NT2/D1 (cell line): ENCODE measurements at regions not wholly inside any gene's neighbourhood (a gene's known extent, or its start where the extent isn't known, plus 50 kb on each side); places are given as distances from the start of the nearest gene placed in this dataset.

ENCODE experiments used
- DNase-seq: peaks from one replicate; pipeline ENCODE4 v3.0.0-alpha.2; 2011; ENCODE audit warnings: low read depth, low spot score
- H3K27me3 ChIP-seq: 2 replicates; pipeline ENCODE4 v1.6.0; 2011; ENCODE audit warnings: mild to moderate bottlenecking; ENCODE audit not compliant: insufficient read length, insufficient read depth
- H3K36me3 ChIP-seq: 2 replicates; pipeline ENCODE4 v1.6.1; 2011; ENCODE audit warnings: mild to moderate bottlenecking, low read length, mixed read lengths; ENCODE audit not compliant: insufficient read depth, insufficient read length
- H3K4me1 ChIP-seq: 2 replicates; pipeline ENCODE4 v1.5.1; 2011; ENCODE audit not compliant: insufficient read depth, insufficient read length
- H3K4me3 ChIP-seq: 2 replicates; pipeline ENCODE4 v1.5.1; 2011; ENCODE audit warnings: low read depth; ENCODE audit not compliant: insufficient read length
- H3K9ac ChIP-seq: 2 replicates; pipeline ENCODE4 v1.6.0; 2011; ENCODE audit warnings: low read depth; ENCODE audit not compliant: insufficient read length
- H3K9me3 ChIP-seq: 2 replicates; pipeline ENCODE4 v1.5.1; 2011; ENCODE audit warnings: mild to moderate bottlenecking, low read length; ENCODE audit not compliant: insufficient read depth
- SUZ12 ChIP-seq: IDR thresholded peaks from 2 replicates; pipeline ENCODE4 v1.6.1; 2011; ENCODE audit not compliant: insufficient read length, insufficient read depth; ENCODE audit errors: extremely low read depth
- YY1 ChIP-seq: IDR thresholded peaks from 2 replicates; pipeline ENCODE4 v1.6.1; 2011; ENCODE audit not compliant: insufficient read length, insufficient read depth
- ZNF274 ChIP-seq: IDR thresholded peaks from 2 replicates; pipeline ENCODE4 v1.6.1; 2011; ENCODE audit warnings: mild to moderate bottlenecking, low read depth, low read length

DNA sequence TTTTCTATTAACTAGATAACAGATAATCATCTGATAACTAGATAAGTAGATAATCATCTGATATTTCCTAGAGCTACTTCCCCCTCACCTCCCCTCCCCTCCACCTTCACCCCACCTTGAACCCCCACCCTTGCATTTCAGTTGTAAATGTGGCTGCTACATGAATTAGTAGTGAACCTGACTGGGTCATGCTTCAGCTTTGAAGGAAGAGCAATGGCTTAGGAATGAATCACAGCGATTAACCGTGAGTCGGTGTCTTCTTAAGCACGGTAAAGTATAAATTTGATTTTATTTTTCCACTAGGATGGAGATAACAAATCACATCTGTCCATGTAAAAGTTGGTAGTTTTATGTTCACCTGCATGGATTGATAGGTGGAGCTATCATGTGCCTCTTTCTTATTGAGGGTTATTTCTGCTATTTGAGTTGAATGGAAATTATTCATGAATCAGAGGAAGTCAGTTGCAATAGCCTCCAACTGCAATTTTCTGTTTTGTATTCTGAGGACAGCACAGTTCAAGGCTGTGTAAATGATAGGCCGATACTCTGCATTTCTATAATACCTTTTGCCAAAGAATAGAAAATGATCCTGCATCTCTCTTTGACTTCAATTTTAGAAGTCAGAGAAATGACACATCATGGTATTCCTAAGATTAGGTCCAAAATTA lies 235.0 kb downstream of the PTGER3 start:
- Histone ChIP-seq H3K36me3 (no peaks in the 10 kb centered on the region), H3K27me3 (no peaks in the 10 kb centered on the region), H3K4me3 (no peak overlapping the region), H3K4me1 (no peaks in the 10 kb centered on the region), H3K9me3 (no peaks in the 10 kb centered on the region), H3K9ac (no peak overlapping the region)
- TF ChIP-seq ZNF274, result no peak
- no peak for DNase-seq

- Histone ChIP-seq H3K27me3 (no peaks in the 10 kb centered on the region), H3K36me3 (no peaks in the 10 kb centered on the region), H3K9me3 (no peaks in the 10 kb centered on the region), H3K4me3 (no peak overlapping the region), H3K9ac (no peak overlapping the region), H3K4me1 (no peaks in the 10 kb centered on the region)
- TF ChIP-seq SUZ12, result no peak
- TF ChIP-seq ZNF274, result no peak
- TF ChIP-seq YY1, result no peak
- no peak for DNase-seq
Observed at GRCh38 chr1:70818401-70818800, 229.2 kb downstream of the PTGER3 start.

DNA sequence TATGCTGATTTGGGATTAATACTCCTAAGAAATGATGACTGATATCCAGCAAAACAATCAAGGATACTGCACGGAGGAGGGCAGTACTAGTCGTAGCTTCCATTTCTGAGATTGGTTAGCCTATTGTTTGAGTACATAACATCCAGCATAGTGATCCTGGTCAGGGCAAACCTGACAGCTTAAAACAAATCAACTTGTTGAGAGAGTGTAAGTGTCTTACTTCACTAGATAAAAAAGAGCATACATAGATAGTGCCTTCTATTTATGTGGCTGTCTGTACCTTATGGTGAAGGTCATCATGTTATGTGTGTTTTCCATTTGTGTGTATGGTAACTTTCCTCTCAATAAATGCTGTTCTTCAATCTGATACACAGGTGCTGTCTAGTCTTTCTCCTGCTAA lies 228.4 kb downstream of the PTGER3 start:
- TF ChIP-seq ZNF274, result no peak
- no peak for TF ChIP-seq YY1
- no peak for TF ChIP-seq SUZ12
- no peak for DNase-seq
- Histone ChIP-seq H3K4me3 (no peak overlapping the region), H3K9me3 (no peaks in the 10 kb centered on the region), H3K4me1 (no peaks in the 10 kb centered on the region), H3K9ac (no peak overlapping the region), H3K27me3 (no peaks in the 10 kb centered on the region), H3K36me3 (no peaks in the 10 kb centered on the region)

GRCh38 chr1:70819785-70820184 lies 227.8 kb downstream of the PTGER3 start:
- Histone ChIP-seq H3K4me3 (no peak overlapping the region), H3K27me3 (no peaks in the 10 kb centered on the region), H3K9me3 (no peaks in the 10 kb centered on the region), H3K36me3 (no peaks in the 10 kb centered on the region), H3K9ac (no peak overlapping the region), H3K4me1 (no peaks in the 10 kb centered on the region)
- DNase-seq, result no peak
- TF ChIP-seq YY1 (no peak), SUZ12 (no peak), ZNF274 (no peak)

GRCh38 chr1:70820396-70820795 lies 227.2 kb downstream of the PTGER3 start:
- TF ChIP-seq ZNF274 (no peak), YY1 (no peak), SUZ12 (no peak)
- Histone ChIP-seq H3K36me3 (no peaks in the 10 kb centered on the region), H3K4me1 (no peaks in the 10 kb centered on the region), H3K27me3 (no peaks in the 10 kb centered on the region), H3K9ac (no peak overlapping the region), H3K4me3 (no peak overlapping the region), H3K9me3 (no peaks in the 10 kb centered on the region)
- no peak for DNase-seq

DNA sequence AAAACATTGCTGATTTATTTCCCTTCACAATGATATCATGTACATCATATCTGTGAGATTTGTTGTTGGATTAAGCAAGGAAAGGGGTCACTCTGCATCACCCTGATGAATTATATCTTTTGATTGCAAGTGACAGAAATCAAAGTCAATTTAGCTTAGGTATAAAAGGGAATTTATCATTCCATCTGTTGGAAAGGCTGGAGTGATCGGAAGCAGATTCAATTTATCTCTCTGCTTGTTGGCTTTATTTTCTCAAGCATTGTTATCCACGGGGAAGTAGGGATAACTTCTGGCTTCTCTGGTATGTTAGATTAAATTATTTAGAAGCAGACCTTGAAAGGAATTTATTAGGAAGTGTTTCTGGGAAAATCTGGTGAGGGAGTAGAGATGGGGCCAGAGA lies 226.6 kb downstream of the PTGER3 start:
- Histone ChIP-seq H3K36me3 (no peaks in the 10 kb centered on the region), H3K4me3 (no peak overlapping the region), H3K9me3 (no peaks in the 10 kb centered on the region), H3K4me1 (no peaks in the 10 kb centered on the region), H3K9ac (no peak overlapping the region), H3K27me3 (no peaks in the 10 kb centered on the region)
- DNase-seq, result no peak
- TF ChIP-seq ZNF274 (no peak), YY1 (no peak), SUZ12 (no peak)

DNA sequence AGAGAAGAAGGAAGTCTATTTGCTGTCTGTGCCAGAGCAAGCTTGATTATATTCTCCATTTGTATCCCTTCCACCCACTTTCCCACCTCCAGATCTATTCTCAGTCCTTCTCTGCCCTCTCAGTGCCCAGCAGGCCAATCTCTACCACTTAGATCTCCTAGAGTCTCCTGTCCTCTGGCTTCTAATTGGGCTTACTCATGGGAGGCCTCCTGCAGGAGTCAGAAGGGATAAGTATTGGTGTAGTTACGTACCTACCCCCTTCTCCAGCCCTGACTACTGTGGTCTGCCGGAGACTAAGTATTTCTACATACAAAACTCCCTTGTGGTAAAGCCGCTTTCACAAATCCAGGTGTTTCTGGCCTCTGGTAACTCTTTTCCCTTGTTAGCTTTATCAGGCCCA lies 221.2 kb downstream of the PTGER3 start:
- H3K36me3 ChIP-seq, result no peaks in the 10 kb centered on the region
- H3K9me3 ChIP-seq, result no peaks in the 10 kb centered on the region; the same call in 1 of the 2 replicates
- no peaks in the 10 kb centered on the region for H3K4me1 ChIP-seq
- no peak for DNase-seq
- TF ChIP-seq ZNF274, result no peak
- H3K9ac ChIP-seq, result no peak overlapping the region
- no peaks in the 10 kb centered on the region for H3K27me3 ChIP-seq
- no peak overlapping the region for H3K4me3 ChIP-seq

DNA sequence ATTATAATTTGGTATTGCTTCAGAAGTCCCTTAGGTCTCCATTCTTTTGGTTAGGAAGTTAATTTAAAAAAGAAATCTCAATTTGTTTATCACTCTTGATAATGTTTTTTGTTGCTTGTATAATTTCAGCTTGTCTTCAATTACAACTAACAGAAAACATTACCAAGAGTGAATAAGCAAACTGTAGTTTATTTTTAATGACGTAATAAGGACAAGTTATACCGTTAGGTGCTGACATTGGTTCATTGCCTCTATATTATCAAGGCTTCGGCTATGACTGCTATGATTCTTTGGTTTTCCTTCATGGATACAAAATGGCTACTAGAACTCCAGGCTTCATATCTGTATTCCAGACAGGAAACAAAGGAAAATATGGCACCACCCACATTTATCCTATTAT lies 220.6 kb downstream of the PTGER3 start:
- TF ChIP-seq SUZ12, result no peak
- Histone ChIP-seq H3K9ac (no peak overlapping the region), H3K27me3 (no peaks in the 10 kb centered on the region), H3K36me3 (no peaks in the 10 kb centered on the region), H3K9me3 (no peaks in the 10 kb centered on the region; the same call in 1 of the 2 replicates), H3K4me1 (no peaks in the 10 kb centered on the region), H3K4me3 (no peak overlapping the region)
- DNase-seq, result no peak
